Karpas-422 (cell line): ENCODE measurements at regions not wholly inside any gene's neighbourhood (a gene's known extent, or its start where the extent isn't known, plus 50 kb on each side); places are given as distances from the start of the nearest gene placed in this dataset.
"Not testable (repeated sequence)": the region's sequence is repeated elsewhere in the genome, so short reads cannot be mapped to it uniquely, and the experiment has no call there.

ENCODE experiments used
- DNase-seq: peaks from one replicate; pipeline ENCODE4 v3.0.0-alpha.2; 2015
- H2AFZ ChIP-seq: fragments of 200-600 bp; sonication (generic); 2 replicates; pipeline ENCODE4 v1.6.1; 2014; ENCODE audit warnings: antibody characterized with exemption, low read length, mixed read lengths
- H3K27ac ChIP-seq: fragments of 200-600 bp; sonication (generic); 2 replicates; pipeline ENCODE4 v1.5.1; 2014; ENCODE audit warnings: mild to moderate bottlenecking, low read length, moderate library complexity
- H3K27me3 ChIP-seq: fragments of 200-600 bp; sonication (generic); 2 replicates; pipeline ENCODE4 v1.6.1; 2014; ENCODE audit warnings: low read length, mixed read lengths
- H3K36me3 ChIP-seq: fragments of 200-600 bp; sonication (generic); 2 replicates; pipeline ENCODE4 v1.6.1; 2014; ENCODE audit warnings: low read length, mixed read lengths; ENCODE audit not compliant: insufficient read depth
- H3K4me1 ChIP-seq: fragments of 200-600 bp; sonication (generic); 2 replicates; pipeline ENCODE4 v1.6.1; 2014; ENCODE audit warnings: mild to moderate bottlenecking, low read length, mixed read lengths
- H3K4me2 ChIP-seq: fragments of 200-600 bp; sonication (generic); 2 replicates; pipeline ENCODE4 v1.6.1; 2014; ENCODE audit warnings: low read length, low read depth, mild to moderate bottlenecking; ENCODE audit not compliant: poor library complexity, severe bottlenecking
- H3K4me3 ChIP-seq: fragments of 200-600 bp; sonication (generic); 2 replicates; pipeline ENCODE4 v1.5.1; 2014; ENCODE audit warnings: mild to moderate bottlenecking, antibody characterized with exemption, low read length, mixed read lengths
- H3K79me2 ChIP-seq: fragments of 200-600 bp; sonication (generic); 2 replicates; pipeline ENCODE4 v1.6.1; 2014; ENCODE audit warnings: mild to moderate bottlenecking, low read length, mixed read lengths
- H3K9ac ChIP-seq: fragments of 200-600 bp; sonication (generic); 2 replicates; pipeline ENCODE4 v1.6.0; 2014; ENCODE audit warnings: low read length
- H3K9me2 ChIP-seq: fragments of 200-600 bp; sonication (generic), shearing (Covaris generic); replicated peaks from 2 replicates; pipeline ENCODE4 v1.6.0; 2014; ENCODE audit warnings: mild to moderate bottlenecking, low read length, moderate library complexity; ENCODE audit not compliant: insufficient read depth
- H3K9me3 ChIP-seq: fragments of 300-700, 200-600 bp; sonication (generic); 2 replicates; pipeline ENCODE4 v1.6.1; 2014; ENCODE audit warnings: low read length, mixed read lengths
- H4K20me1 ChIP-seq: fragments of 200-600 bp; sonication (generic); 2 replicates; pipeline ENCODE4 v1.6.1; 2014; ENCODE audit warnings: mild to moderate bottlenecking, antibody characterized with exemption, low read length, low read depth; ENCODE audit not compliant: insufficient read depth

DNA sequence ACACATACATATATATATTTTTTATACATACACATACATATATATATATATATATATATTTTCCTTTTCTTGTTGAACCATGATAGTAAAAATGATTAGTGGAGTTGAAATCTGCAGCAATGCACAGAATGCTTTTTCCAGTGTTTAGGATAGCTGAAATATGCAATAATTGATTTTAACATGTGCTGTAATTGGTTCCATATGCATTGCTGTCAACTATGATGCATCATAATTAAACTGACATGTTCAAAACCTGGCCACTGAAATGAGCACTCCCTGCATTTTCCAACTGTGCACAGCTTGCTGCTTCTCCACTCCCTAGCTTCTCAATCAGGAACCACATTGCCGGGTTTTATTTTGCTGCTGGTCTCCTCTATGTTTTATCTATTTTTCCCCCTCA lies 358.3 kb downstream of the PAX1 start:
- no peak overlapping the region for H3K27ac ChIP-seq
- no peak overlapping the region for H3K4me2 ChIP-seq
- no peaks in the 10 kb centered on the region for H3K9me2 ChIP-seq
- no peak overlapping the region for H3K9ac ChIP-seq
- no peaks in the 10 kb centered on the region for H3K27me3 ChIP-seq
- no peak overlapping the region for H3K4me3 ChIP-seq
- no peaks in the 10 kb centered on the region for H4K20me1 ChIP-seq
- H2AFZ ChIP-seq, result no peak overlapping the region
- no peaks in the 10 kb centered on the region for H3K36me3 ChIP-seq
- DNase-seq, result no peak
- no peaks in the 10 kb centered on the region for H3K79me2 ChIP-seq
- no peaks in the 10 kb centered on the region for H3K9me3 ChIP-seq
- H3K4me1 ChIP-seq, result peaks cover 6% of the 10 kb centered on the region

DNA sequence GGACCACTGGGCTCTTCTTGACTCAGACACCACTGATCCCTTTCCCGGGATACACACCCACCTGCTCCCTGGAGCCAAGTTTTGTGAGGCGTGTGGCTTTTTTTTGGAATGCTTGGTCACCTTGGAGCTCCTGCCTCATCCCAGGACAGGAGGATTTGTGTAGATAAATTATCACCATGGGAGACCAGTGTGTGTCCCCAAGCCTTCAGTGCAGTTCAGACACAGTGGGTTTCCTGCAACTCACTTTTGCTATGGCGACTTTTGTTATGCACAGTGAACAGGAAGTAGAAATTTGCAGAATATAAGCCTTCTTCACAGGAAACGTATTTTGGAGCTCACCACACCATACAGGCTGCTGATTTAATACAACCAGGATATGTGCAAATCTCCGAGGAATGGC lies 357.4 kb downstream of the PAX1 start:
- no peaks in the 10 kb centered on the region for H3K79me2 ChIP-seq
- H3K27me3 ChIP-seq, result no peaks in the 10 kb centered on the region
- H3K36me3 ChIP-seq, result no peaks in the 10 kb centered on the region
- peaks cover 6% of the 10 kb centered on the region for H3K4me1 ChIP-seq
- H3K27ac ChIP-seq, result no peak overlapping the region
- no peak for DNase-seq
- no peaks in the 10 kb centered on the region for H4K20me1 ChIP-seq
- no peak overlapping the region for H3K4me2 ChIP-seq
- H3K9ac ChIP-seq, result no peak overlapping the region
- H3K9me2 ChIP-seq, result no peaks in the 10 kb centered on the region
- no peak overlapping the region for H2AFZ ChIP-seq
- no peaks in the 10 kb centered on the region for H3K9me3 ChIP-seq
- H3K4me3 ChIP-seq, result no peak overlapping the region

DNA sequence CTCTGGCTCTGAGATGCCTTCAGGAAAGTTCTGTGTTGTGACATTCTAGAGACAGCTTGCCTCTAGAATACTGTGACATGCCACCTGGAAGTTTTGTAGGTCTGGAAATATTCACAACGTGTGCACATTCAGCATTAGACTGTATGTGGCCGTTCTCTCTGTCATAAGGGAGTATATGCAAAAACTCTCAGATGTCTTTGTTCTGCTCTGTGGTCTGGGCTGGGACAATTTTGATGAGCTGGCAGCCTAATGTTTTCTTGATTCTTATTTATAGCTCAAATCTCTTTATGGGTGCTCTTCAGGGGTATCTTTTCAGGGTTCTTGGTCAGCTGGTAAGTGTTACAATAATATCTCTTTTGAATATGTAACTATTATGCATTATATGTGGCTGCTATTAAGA lies 355.1 kb downstream of the PAX1 start:
- Histone ChIP-seq H2AFZ (no peak overlapping the region), H3K27me3 (no peaks in the 10 kb centered on the region), H3K4me1 (peaks cover 6% of the 10 kb centered on the region), H3K79me2 (no peaks in the 10 kb centered on the region), H3K9me3 (no peaks in the 10 kb centered on the region), H3K4me3 (no peak overlapping the region), H3K9me2 (no peaks in the 10 kb centered on the region), H3K27ac (no peak overlapping the region), H3K9ac (no peak overlapping the region), H3K36me3 (no peaks in the 10 kb centered on the region), H3K4me2 (no peak overlapping the region), H4K20me1 (no peaks in the 10 kb centered on the region)
- DNase-seq, result no peak

DNA sequence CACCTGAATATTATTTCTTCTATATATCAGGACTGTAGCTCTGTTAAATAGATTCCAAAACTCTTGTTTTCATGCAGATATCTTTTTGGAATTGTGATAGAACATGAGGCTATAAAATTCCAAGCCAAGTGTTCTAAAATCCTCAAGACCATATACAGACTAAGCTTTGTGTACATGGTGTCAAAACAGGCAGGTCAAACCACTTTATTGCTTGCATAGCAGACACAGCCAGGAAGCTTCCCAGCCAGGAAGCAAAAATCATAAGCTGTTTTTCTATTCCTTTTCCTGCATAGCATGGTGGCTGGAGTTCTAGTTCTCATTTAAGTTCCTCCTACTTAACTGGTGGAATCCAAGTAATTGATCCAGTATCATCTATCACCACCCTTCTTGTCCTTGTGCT lies 353.3 kb downstream of the PAX1 start:
- H3K79me2 ChIP-seq, result no peaks in the 10 kb centered on the region
- H4K20me1 ChIP-seq, result no peaks in the 10 kb centered on the region
- no peaks in the 10 kb centered on the region for H3K36me3 ChIP-seq
- peaks cover 6% of the 10 kb centered on the region for H3K4me1 ChIP-seq
- no peaks in the 10 kb centered on the region for H3K9me2 ChIP-seq
- H3K9ac ChIP-seq, result no peak overlapping the region
- H3K9me3 ChIP-seq, result no peaks in the 10 kb centered on the region
- no peak overlapping the region for H2AFZ ChIP-seq
- H3K4me3 ChIP-seq, result no peak overlapping the region
- DNase-seq, result no peak
- no peaks in the 10 kb centered on the region for H3K27me3 ChIP-seq
- no peak overlapping the region for H3K4me2 ChIP-seq
- no peak overlapping the region for H3K27ac ChIP-seq

DNA sequence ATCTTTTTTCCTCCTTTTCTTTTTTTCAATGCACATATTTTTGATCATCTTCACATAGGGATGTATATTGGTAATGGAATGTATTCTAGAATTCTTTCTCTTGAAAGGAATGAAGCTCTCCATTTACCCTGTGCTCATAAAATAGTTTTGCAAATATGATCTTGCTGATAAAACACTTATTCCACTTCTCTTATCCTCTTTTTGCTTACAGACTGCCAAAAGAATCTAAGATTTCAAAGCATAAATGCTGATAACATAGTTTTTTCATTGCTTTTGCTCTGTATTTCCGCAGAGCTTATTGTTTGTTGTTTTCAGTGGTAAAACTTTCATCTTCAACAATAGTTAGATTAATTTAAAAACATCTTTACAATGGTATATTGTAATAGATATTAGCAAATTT lies 350.5 kb downstream of the PAX1 start:
- Histone ChIP-seq H3K27me3 (no peaks in the 10 kb centered on the region), H2AFZ (no peak overlapping the region)
- DNase-seq, result no peak

DNA sequence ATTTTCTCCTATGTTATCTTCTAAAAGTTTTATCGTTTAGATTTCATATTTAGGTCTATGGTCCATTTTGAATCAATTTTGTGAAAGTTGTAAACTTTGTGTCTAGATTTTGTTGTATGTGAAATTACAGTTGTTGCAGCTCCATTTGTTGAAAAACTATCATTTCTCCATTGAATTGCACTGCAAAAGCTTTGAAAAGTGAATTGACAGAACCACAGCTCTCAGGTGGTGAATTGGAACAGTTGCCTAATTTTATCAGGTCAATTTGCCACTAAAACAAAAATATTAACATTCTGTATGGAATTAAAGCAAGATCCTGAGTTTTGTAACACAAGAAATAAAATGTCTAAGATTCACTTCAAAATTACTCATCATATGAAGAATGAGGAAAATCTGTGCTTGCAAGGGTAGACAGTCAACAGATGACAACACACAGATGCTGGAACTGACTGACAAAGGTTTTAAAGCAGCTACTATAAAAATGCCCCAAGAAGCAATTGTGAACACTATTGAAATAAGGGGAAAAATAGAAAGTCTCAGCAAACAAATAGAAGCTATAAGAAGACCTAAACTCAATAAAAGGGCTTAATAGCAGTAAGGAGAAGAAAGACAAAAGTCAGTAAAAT lies 346.7 kb downstream of the PAX1 start:
- Histone ChIP-seq H3K9ac (no peak overlapping the region), H3K9me3 (no peaks in the 10 kb centered on the region), H3K27ac (no peak overlapping the region), H3K4me2 (no peak overlapping the region), H3K36me3 (no peaks in the 10 kb centered on the region), H3K4me3 (no peak overlapping the region), H4K20me1 (no peaks in the 10 kb centered on the region), H2AFZ (no peak overlapping the region), H3K79me2 (no peaks in the 10 kb centered on the region), H3K27me3 (no peaks in the 10 kb centered on the region), H3K9me2 (no peaks in the 10 kb centered on the region), H3K4me1 (no peaks in the 10 kb centered on the region)
- DNase-seq, result no peak

More for the DNA sequence above, 350.5 kb downstream of the PAX1 start:
- H4K20me1 ChIP-seq, result no peaks in the 10 kb centered on the region
- H3K79me2 ChIP-seq, result no peaks in the 10 kb centered on the region
- no peaks in the 10 kb centered on the region for H3K36me3 ChIP-seq
- no peaks in the 10 kb centered on the region for H3K9me3 ChIP-seq
- H3K4me1 ChIP-seq, result peaks cover 6% of the 10 kb centered on the region
- H3K4me2 ChIP-seq, result no peak overlapping the region
- H3K9ac ChIP-seq, result no peak overlapping the region
- H3K9me2 ChIP-seq, result no peaks in the 10 kb centered on the region
- no peak overlapping the region for H3K4me3 ChIP-seq
- no peak overlapping the region for H3K27ac ChIP-seq

DNA sequence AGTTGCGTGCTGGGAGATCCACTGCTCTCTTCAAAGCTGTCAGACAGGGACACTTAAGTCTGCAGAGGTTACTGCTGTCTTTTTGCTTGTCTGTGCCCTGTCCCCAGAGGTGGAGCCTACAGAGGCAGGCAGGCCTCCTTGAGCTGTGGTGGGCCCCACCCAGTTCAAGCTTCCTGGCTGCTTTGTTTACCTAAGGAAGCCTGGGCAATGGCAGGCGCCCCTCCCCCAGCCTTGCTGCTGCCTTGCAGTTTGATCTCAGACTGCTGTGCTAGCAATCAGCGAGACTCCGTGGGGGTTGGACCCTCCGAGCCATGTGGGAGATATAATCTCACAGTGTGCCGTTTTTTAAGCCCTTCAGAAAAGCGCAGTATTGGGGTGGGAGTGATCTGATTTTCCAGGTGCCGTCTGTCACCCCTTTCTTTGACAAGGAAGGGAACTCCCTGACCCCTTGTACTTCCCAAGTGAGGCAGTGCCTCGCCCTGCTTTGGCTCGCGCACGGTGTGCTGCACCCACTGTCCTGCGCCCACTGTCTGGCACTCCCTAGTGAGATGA lies 340.6 kb downstream of the PAX1 start:
- H3K4me3 ChIP-seq, H3K27me3 ChIP-seq, H3K79me2 ChIP-seq, H4K20me1 ChIP-seq, DNase-seq, H2AFZ ChIP-seq, H3K4me2 ChIP-seq, H3K27ac ChIP-seq, H3K9me3 ChIP-seq, H3K36me3 ChIP-seq, H3K9me2 ChIP-seq, H3K4me1 ChIP-seq, H3K9ac ChIP-seq: not testable (repeated sequence)

DNA sequence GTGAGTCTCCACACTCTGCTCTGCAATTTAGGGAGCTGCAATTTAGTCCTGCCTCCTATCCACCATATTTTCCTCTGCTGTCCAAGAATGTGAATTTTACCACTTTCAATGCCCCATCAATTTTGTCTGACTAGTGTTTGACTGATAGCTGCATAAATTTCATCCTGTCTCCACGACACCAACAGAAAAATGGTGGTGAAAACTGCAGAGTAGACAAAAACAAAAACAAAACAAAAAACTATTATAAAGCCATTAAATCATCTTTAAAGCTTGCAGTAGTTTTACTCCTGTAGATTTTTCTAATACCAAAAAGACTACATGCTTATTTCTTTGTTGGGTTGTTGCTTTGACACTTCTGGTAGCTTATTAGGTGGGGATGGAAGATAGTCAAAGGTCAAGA lies 322.0 kb downstream of the PAX1 start:
- Histone ChIP-seq H3K79me2 (no peaks in the 10 kb centered on the region), H3K9me3 (no peaks in the 10 kb centered on the region), H3K36me3 (no peaks in the 10 kb centered on the region), H3K27ac (no peak overlapping the region), H2AFZ (no peak overlapping the region), H3K9ac (no peak overlapping the region), H3K4me3 (no peak overlapping the region), H3K9me2 (no peaks in the 10 kb centered on the region), H3K4me2 (no peak overlapping the region), H4K20me1 (no peaks in the 10 kb centered on the region), H3K4me1 (no peaks in the 10 kb centered on the region), H3K27me3 (no peaks in the 10 kb centered on the region)
- no peak for DNase-seq
